Testis (tissue), 2 donors: ENCODE measurements at regions not wholly inside any gene's neighbourhood (a gene's known extent, or its start where the extent isn't known, plus 50 kb on each side); places are given as distances from the start of the nearest gene placed in this dataset.

ENCODE experiments used
- DNase-seq: peaks from one replicate; pipeline ENCODE4 v3.0.0-alpha.2; 2019
- H3K27ac ChIP-seq, 2 donors: fragments of 200-600 bp; sonication (generic); one replicate each; pipeline ENCODE4 v1.5.1; 2019
- H3K27me3 ChIP-seq: fragments of 200-600 bp; sonication (generic); one replicate; pipeline ENCODE4 v1.5.1; 2019
- H3K36me3 ChIP-seq: fragments of 200-600 bp; sonication (generic); one replicate; pipeline ENCODE4 v1.5.1; 2017; ENCODE audit warnings: low read depth; ENCODE audit errors: missing control alignments
- H3K4me1 ChIP-seq: fragments of 200-600 bp; sonication (generic); one replicate; pipeline ENCODE4 v1.5.1; 2019
- H3K4me3 ChIP-seq, 2 donors: fragments of 200-600 bp; sonication (generic); one replicate each; pipeline ENCODE4 v1.5.1; 2017 to 2019
- H3K9me3 ChIP-seq: fragments of 200-600 bp; sonication (generic); one replicate; pipeline ENCODE4 v1.5.1; 2017
- POLR2A ChIP-seq: fragments of 450-650 bp; IDR thresholded peaks from one replicate; pipeline ENCODE4 v1.6.1; 2017; ENCODE audit warnings: antibody characterized with exemption, mild to moderate bottlenecking, moderate library complexity
- WGBS, 2 donors: methylation state at CpG; one replicate each; pipeline ENCODE4 v1.1.5; 2018; 5-methylcytosine and 5-hydroxymethylcytosine counted together
- intact Hi-C: fragments of 100-400 bp; cut with DNase I; formaldehyde crosslinking; loops from one replicate; pipeline ENCODE4 v1.15.1; 2023; ENCODE audit warnings: low total_unique reads
- TF ChIP-seq, protein P1 (sequence below), 3 experiments: fragments of 450-650 bp in 2 of 3; fragments of 200-600 bp in 1 of 3; sonication (generic) in 1 of 3; IDR thresholded peaks; one replicate each; pipeline ENCODE4 v1.5.1; 2016 to 2019; ENCODE audit warnings: antibody characterized with exemption in 3 of 3, mild to moderate bottlenecking in 2 of 3, moderate library complexity in 1 of 3

DNA sequence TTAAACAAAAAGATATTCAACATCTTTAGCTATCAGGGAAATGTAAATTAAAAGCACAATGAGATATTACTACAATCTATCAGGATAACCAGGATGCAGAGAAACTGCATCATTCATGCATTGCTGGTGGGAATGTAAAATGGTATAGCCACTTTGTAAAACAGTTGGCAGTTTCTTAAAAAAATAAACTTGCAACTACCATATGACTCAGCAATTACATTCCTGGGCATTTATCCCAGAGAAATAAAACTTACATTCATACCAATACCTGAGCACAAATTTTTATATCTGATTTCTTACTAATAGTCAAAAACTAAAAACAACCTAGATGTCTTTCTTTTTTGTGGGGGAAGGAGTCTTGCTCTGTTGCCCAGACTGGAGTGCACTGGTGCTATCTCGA is 190.3 kb upstream of the TAB2 start:
- DNase-seq, result no peak
- intact Hi-C loops, result no loop called here

DNA sequence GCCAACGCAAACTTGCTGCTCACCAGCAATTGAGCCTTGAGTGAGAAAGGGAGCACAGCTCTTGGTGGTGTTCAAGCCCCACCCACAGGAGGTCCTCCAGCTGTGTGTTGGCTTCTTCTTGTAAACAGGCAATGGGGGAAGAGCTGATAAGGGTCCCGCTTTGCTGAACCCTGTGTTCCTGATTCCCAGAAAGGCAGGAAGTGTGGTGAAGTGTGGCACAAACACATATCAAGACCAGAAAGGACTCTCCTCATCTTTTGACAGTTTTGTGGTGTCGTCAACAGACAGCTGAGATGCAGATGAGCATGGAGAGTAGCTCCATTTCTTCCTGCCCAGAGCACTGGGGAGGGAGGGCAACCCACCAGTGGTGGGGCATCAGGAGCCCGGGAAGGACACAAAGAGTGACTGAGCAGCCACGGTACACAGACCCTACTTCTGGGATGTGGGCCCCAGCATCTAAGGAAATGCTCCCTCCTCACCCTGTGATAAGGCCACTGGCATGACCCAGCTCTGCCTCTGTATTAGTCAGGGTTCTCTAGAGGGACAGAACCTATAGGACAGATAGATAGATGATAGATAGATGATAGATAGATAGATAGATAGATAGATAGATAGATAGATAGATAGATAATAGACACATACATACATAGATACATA is 188.9 kb upstream of the TAB2 start:
- TF ChIP-seq POLR2A, result no peak
- TF ChIP-seq, protein P1, sequence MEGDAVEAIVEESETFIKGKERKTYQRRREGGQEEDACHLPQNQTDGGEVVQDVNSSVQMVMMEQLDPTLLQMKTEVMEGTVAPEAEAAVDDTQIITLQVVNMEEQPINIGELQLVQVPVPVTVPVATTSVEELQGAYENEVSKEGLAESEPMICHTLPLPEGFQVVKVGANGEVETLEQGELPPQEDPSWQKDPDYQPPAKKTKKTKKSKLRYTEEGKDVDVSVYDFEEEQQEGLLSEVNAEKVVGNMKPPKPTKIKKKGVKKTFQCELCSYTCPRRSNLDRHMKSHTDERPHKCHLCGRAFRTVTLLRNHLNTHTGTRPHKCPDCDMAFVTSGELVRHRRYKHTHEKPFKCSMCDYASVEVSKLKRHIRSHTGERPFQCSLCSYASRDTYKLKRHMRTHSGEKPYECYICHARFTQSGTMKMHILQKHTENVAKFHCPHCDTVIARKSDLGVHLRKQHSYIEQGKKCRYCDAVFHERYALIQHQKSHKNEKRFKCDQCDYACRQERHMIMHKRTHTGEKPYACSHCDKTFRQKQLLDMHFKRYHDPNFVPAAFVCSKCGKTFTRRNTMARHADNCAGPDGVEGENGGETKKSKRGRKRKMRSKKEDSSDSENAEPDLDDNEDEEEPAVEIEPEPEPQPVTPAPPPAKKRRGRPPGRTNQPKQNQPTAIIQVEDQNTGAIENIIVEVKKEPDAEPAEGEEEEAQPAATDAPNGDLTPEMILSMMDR (IDR thresholded peaks at IDR 0.05), result no peak
- Histone ChIP-seq H3K9me3 (no peaks in the 10 kb centered on the region), H3K4me1 (no peaks in the 10 kb centered on the region), H3K27me3 (no peaks in the 10 kb centered on the region), H3K27ac (no peak overlapping the region), H3K4me3 (no peak overlapping the region), H3K36me3 (no peaks in the 10 kb centered on the region)
- no peak for DNase-seq
- WGBS, 2 donors, result 74 to 78% methylated on average over 5 of the region's 5 CpGs
- intact Hi-C loops, result no loop called here

More for the DNA sequence above, 190.3 kb upstream of the TAB2 start:
- Histone ChIP-seq H3K27me3 (no peaks in the 10 kb centered on the region), H3K9me3 (no peaks in the 10 kb centered on the region), H3K27ac (no peak overlapping the region), H3K36me3 (no peaks in the 10 kb centered on the region), H3K4me1 (no peaks in the 10 kb centered on the region), H3K4me3 (no peak overlapping the region)
- TF ChIP-seq POLR2A, result no peak
- TF ChIP-seq, protein P1 (IDR thresholded peaks at IDR 0.05), result no peak
- WGBS, 2 donors, result 87 to 96% methylated on average over 1 of the region's 1 CpG

DNA sequence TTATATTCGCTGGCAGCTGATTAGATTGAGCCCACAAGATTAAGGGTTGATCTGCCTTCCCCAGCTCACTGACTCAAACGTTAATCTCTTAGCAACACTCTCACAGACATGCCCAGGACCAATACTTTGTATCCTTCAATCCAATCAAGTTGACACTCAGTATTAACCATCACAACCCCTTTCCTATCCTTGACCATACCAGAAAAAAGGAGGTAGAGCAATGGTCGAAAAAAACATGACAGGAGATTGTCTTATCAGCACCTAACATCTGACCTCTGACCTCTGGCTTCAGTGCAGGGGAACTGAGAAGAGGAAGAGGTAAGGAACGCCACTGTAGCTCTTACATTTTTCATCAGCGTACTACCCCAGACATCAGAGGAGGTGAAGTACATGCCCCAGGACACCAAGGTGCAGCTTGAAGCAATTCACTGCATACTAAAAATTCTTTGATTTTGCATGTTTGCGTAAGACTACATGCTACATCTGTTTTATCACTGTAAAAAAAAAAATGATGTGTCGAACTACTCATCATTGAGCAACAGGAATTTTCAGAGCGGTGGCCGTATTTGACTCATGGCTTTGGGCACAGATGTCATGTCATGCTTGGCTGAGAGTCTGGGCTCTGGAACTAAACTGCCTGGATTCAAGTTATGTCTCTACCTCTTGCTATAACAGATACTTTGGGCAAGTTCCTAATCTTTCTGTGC is 188.0 kb upstream of the TAB2 start:
- DNase-seq, result no peak
- Histone ChIP-seq H3K4me1 (no peaks in the 10 kb centered on the region), H3K27me3 (no peaks in the 10 kb centered on the region), H3K9me3 (no peaks in the 10 kb centered on the region), H3K27ac (no peak overlapping the region), H3K4me3 (no peak overlapping the region), H3K36me3 (no peaks in the 10 kb centered on the region)
- no peak for TF ChIP-seq POLR2A
- TF ChIP-seq, protein P1 (IDR thresholded peaks at IDR 0.05), result no peak
- WGBS, 2 donors, result 73 to 77% methylated on average over 9 of the region's 9 CpGs
- intact Hi-C loops, result no loop called here

DNA sequence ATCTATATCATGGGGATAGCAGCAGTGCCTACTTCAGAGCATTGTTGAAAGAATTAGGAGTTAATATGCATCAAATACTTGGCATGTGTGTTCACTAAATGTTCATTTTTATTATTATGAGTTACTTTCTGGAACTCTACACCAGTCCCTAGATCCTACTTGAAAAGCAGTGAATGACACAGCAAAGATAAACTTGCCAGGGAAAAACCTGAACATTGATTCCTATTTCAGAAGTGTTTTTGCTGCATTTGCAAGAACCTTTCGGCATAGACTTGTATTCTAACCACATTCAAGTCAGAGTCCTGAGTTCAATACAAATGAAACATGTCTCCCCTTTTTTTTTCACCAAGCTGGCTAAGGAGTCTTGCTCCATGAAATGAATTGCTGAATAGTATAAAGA is 187.4 kb upstream of the TAB2 start:
- no peaks in the 10 kb centered on the region for H3K4me1 ChIP-seq
- no peaks in the 10 kb centered on the region for H3K9me3 ChIP-seq
- no peaks in the 10 kb centered on the region for H3K27me3 ChIP-seq
- no peaks in the 10 kb centered on the region for H3K36me3 ChIP-seq
- DNase-seq, result no peak
- TF ChIP-seq POLR2A, result no peak
- TF ChIP-seq, protein P1 (IDR thresholded peaks at IDR 0.05), result no peak
- no peak overlapping the region for H3K4me3 ChIP-seq
- H3K27ac ChIP-seq, result no peak overlapping the region
- intact Hi-C loops, result no loop called here
- 94 to 100% methylated on average over 1 of the region's 1 CpG for WGBS, 2 donors

DNA sequence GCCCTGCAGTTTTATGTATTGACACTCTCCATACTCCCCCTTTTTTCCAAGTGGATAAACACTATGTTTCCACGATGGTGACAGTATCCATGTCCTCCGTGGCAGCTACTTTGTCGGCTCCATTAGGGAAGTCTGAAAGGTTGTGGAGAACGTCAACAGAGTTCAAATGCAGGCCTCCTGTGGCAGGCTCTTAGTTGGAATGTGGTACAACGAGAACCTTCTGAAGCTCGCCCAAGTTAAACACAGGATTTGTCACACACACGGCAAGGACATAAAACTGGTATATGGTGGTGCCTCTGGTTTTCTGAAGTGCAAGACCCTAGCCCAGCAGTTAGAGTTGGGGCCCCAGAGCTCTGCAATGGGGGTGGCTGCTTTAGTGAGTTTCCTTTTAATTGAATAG is 187.0 kb upstream of the TAB2 start:
- no peak for DNase-seq

More for the DNA sequence above, 187.0 kb upstream of the TAB2 start:
- H3K36me3 ChIP-seq, result no peaks in the 10 kb centered on the region
- H3K9me3 ChIP-seq, result no peaks in the 10 kb centered on the region
- H3K27me3 ChIP-seq, result no peaks in the 10 kb centered on the region
- H3K4me3 ChIP-seq, result no peak overlapping the region
- H3K4me1 ChIP-seq, result no peaks in the 10 kb centered on the region
- no peak for TF ChIP-seq POLR2A
- TF ChIP-seq, protein P1 (IDR thresholded peaks at IDR 0.05), result no peak
- 66 to 80% methylated on average over 7 of the region's 7 CpGs for WGBS, 2 donors
- intact Hi-C loops, result no loop called here
- H3K27ac ChIP-seq, result no peak overlapping the region
